GM18511 (cell line): ENCODE measurements at regions not wholly inside any gene's neighbourhood (a gene's known extent, or its start where the extent isn't known, plus 50 kb on each side); places are given as distances from the start of the nearest gene placed in this dataset.
"Not testable (repeated sequence)": the region's sequence is repeated elsewhere in the genome, so short reads cannot be mapped to it uniquely, and the experiment has no call there.

Source experiments
- ATAC-seq: cut with Tn5 transposase; IDR thresholded peaks from one replicate; pipeline ENCODE4 v1.9.1; 2021; ENCODE audit warnings: mild to moderate bottlenecking, moderate library complexity; ENCODE audit not compliant: unreplicated experiment

DNA sequence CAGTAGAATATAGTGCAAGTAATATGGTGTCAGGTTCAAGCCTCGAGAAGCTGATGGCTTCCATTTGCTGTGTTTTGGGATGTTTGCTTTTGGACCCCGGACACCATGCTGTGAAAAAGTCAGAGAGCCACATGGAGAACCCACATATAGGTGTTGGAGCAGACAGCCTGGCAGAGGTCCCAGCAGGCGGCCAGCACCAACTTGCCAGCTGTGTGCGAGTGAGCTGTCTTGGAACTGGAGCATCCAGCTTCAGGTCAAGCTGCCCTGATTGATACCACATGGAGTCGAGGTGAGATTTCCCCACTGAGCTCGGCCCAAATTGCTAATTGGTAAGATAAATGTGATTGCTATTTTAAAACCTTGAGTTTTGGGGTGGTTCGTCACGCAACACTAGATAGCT is 185.7 kb upstream of the TBL1XR1 start:
- ATAC-seq = no peak

DNA sequence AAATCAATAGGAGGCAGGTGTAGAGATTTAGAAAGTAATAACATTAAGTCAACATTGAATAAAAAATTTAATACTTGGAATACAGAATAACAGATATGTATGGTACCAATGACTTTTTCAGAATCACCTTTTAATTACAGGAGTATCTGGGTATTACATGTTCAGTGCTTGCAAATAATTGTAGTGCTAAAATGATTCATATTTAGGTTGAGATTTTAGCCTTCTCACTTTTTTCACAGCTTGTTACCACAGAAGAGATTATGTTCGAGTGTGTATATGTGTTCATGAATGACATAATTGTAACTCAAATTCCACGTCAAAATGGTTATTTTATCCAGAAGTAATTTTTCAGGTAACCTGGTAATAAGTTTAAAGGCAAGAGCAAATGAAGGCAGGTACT is 187.9 kb upstream of the TBL1XR1 start:
- no peak for ATAC-seq

DNA sequence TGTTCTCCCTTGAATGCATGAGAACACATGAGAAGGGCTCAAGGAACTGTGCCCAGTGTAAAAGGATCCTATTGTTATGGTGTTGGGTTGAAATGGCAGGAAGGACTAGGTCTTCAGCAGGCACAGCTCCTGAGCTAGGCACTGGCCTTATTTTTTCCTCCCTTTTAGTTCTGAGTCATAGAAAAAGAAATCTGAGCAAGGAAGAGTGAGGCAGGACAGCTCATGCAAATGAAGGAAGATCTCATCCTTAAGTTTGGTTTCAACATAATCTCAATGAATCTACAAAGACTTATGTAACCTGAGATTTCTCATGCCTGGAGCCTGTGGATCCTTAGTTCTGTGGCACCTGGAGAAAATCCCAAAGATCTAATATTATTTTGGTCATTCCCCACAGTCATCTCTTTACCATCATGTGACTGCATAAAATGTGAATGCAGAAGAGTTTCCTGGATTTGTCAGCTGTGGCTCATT is 188.6 kb upstream of the TBL1XR1 start:
- ATAC-seq = no peak

DNA sequence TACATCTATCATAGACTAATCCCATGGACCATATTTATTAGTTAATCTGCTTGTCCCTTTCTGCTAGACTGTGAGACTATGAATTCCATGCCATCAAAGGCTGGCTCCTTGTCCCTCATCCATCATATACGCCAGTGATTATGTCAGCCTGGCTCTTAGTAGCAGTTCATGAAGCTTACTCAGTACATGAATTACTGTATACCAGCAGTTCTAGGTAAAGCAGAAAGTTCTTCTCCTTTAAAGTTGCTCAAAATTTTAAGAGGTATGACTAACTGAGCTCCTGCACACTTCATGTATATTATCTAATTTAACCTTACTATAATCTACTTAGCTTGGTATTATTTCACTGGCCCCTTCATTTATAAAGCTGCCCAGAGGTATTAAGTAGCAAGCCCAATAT is 190.9 kb upstream of the TBL1XR1 start:
- no peak for ATAC-seq

DNA sequence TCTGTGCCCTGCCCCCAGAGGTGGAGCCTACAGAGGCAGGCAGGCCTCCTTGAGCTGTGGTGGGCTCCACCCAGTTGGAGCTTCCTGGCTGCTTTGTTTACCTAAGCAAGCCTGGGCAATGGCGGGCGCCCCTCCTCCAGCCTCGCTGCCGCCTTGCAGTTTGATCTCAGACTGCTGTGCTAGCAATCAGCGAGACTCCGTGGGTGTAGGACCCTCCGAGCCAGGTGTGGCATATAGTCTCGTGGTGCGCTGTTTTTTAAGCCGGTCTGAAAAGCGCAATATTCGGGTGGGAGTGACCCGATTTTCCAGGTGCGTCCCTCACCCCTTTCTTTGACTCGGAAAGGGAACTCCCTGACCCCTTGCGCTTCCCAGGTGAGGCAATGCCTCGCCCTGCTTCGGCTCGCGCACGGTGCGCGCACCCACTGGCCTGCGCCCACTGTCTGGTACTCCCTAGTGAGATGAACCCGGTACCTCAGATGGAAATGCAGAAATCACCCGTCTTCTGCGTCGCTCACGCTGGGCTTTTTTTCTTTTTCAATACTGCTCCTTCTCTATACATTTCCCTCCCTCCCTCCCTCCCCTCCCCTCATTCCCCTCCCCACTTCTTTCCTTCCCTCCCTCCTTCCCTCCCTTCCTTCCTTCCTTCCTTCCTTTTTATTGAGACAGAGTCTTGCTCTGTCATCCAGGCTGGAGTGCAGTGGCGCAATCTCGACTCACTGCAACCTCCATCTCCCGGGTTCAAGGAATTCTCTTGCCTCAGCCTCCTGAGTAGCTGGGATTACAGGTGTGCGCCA is 197.1 kb upstream of the TBL1XR1 start:
- ATAC-seq = not testable (repeated sequence)

DNA sequence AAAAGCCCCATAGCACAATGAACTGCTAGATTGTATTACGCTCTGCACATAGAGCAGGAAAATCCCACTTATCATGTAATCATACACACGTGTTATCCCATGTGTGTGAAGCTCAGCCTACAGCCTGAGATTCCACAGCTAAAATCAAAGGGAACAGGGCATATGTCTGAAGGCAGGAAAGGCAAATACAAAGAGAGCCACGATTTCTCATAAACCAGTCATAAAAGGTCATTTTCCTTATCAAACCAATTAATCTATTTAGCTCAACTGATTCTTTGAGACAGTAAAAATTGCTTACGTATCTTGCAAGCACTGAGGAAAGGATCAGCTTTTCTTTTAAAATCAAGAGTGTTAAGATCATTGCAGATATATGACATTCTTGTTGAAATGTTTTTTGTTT is 199.5 kb upstream of the TBL1XR1 start:
- no peak for ATAC-seq

DNA sequence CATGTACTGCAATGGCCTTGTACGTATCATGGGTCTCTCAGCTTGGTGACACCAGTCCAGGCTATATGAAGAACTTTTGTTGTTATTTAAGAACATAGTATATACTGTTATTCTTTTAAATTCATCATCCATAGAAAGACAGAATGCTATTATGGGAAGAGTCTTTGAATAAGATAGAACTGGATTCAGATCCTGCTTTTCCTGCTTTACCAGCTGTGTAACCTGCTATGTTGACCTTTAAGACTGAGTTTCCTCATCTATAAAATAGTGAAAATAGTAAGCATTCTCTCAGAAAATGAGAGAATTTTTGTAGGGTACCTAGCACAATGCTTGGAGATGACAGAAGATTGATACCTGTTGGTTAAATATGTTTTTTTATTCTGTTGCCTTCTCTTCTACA is 204.1 kb upstream of the TBL1XR1 start:
- ATAC-seq = no peak

DNA sequence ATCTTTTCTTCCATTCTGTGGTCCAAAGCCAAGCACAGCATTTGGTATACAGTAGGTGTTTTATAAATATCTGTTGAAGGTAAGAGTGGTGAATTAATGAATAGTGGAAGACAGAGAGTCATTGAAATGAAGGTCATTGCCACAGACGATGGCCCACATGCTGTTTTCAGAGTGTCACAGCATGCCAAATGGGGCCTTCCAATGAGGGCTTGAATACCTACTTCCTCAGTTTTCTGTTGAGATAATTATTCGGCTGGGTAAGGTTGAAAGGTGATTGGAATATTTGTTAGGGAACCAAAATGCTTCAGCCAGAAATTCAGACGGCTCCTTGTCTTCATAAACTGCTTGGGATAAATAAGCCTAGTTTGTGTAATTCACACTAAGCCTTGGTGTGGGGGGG is 205.3 kb upstream of the TBL1XR1 start:
- no peak for ATAC-seq

DNA sequence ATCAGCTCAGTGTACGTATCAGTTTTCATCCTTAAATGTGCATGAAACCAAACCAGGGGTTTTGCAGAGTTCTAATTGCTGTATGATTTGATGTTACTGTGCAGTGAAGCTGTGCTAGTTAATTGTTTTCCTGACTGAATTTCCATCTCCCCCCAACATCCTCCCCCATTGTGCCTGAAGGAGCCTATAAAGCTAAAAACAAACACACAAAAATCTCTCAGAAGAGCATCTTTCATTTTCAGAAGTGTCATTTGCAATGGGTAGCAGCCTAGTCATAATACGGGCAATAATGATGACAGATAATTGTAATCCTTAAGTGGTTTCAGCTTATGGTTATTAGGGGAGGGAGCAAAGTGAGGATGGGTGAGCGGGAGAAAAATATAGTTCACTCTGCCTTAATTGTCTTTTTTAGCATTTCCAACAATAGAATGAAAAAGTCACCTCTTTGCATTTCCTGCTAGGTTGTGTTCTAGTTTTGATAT is 207.9 kb upstream of the TBL1XR1 start:
- ATAC-seq = no peak

DNA sequence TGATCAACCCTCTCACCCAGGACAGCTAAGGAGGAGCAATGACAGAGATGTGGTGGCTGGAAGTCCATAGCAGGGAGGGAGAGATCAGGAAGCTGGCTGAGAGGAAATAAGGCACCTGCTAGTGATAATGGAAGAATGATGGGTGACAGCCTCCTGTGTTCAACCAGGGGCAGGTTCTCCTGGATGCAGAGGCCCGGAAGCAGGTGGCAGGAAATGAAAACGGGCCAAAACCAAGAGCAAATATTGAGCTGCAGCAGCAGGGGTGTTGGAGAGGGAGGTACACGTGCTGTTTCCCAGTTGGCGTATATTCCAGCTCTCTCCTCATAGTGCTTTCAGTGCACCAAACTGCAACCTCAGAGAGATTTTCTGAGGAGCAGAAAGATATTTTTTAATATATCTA is 213.4 kb upstream of the TBL1XR1 start:
- ATAC-seq = no peak

DNA sequence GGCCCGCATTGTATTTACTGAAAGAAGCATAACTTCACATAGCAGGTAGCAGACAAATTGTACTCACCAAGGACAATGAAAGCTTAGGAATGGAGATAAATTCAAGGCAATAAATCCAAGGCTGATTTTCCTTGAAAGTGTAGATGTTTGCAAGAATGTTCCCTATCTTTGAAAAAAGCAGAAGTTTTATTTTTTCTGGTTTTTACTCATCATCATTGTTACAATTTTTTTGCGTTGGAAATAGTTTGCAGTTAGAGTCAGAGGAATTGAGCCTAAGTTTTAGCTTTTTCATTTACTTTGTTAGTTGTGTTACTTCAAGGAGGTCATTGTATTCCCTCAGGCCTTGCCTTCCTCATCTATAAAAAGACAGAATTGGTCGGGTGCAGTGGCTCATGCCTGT is 213.9 kb upstream of the TBL1XR1 start:
- no peak for ATAC-seq

DNA sequence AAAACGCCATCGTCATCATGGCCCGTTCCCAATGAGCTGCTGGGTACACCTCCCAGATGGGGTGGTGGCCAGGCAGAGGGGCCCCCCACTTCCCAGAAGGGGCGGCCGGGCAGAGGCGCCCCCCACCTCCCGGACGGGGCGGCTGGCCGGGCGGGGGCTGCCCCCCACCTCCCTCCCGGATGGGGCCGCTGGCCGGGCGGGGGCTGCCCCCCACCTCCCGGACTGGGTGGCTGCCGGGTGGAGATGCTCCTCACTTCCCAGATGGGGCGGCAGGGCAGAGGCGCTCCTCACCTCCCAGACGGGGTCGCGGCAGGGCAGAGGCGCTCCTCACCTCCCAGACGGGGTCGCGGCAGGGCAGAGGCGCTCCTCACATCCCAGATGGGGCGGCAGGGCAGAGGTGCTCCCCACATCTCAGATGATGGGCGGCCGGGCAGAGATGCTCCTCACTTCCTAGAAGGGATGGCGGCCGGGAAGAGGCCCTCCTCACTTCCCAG is 215.4 kb upstream of the TBL1XR1 start:
- not testable (repeated sequence) for ATAC-seq

DNA sequence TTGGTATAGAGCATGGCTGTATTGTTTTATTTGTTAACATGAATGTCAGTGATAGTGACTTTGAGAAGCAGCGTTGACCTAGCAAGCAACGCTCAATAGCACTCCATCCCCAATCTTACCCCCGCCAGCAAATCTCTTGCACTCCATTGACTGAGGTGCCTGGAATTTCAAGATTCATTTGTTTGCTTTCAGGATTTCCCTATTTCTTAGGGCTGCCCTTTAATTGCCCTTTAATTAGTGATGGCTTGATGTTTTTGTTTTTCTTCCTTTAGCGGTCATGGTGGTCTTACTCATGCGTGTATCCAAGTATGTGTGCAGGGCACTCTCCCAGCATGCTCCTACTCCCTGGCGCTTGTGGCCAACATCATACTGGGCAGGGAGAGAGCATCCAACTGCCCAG is 216.8 kb upstream of the TBL1XR1 start:
- no peak for ATAC-seq

DNA sequence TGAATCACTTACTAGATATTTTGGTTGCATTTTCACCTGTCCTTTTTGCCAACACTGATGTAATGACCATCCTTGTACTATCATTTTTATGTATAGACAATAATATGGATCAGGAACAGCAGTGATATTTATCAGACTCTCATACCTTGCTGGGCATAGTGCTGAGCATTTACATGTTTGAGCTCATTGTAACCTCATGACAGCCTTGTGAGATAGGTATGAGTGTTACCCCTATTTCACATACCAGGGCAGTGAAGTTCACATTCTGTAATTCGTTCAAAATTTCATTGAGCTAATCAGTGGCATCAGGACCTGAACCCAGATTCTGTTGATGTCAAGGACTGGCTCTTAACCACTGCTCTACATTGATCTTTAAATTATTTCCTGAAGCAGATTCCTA is 221.5 kb upstream of the TBL1XR1 start:
- no peak for ATAC-seq

DNA sequence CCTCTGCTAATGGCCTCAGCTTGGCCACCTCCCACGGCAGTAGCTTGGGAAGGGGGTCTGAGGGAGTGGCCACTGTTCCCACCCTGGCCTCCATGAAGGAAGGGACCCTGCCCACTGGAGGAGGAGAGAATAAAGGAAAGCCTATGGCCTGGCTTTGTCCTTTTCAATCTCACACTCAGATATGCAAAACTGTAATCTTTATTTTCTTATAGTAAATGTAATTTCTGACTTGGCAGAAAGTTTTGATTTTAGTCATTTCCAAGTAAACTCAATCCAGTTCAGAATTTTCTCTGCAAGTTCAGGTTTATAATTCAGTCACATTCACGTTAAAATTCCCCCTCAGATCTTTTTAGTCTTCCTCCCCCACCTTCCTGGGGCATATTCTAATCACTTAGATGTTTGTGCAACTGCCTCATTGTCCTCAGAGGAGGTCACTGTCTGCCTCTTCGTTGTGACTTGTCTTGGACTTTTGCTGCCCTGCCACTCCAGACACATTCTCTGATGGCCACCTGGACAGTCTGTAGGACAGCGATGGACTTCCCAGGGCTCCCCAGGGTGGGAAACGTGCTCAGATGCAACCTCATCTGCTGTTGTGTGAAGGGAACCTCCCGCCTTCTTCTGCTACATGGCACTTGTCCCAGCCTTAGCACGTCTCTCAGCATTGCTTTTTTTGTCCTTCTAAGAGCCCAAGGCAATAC is 222.8 kb upstream of the TBL1XR1 start:
- peak; percentile 73 for ATAC-seq

DNA sequence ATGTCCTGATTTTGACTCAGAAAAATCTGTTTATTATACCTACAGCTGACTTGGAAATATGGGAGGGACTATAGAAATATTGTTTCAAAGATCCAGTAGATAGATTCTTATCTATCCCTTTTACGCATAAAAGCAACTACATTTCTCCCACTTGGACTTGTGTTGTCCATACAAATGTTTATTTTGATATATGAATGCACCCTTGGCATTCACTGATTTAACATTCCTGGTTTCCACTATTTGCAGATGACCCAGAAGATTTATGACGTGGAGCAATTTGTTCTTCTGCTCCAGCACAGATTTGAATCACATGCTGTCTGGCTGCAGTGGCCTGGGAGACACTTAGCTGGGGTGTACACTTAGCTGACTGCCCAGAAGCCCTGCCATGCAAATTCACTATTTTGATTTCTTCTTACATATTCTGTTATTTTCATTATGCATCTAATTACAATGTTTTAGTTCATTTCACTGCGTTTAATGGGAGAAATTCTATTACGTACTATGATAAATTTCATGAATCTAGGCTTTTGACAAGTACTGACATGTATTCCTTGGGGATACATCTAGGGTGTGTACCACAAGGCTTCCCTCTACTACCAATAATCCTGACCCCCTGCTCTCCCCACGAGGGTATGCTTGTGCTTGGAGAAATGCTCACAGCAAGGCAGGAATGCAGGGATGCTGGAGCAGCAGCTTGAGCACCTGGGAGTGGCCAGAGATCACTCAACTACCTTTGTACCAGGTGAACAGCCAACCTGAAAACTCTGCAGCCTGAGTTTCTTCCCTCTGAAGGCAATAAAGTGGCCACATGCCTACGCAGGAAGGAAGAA is 223.6 kb upstream of the TBL1XR1 start:
- ATAC-seq = no peak

DNA sequence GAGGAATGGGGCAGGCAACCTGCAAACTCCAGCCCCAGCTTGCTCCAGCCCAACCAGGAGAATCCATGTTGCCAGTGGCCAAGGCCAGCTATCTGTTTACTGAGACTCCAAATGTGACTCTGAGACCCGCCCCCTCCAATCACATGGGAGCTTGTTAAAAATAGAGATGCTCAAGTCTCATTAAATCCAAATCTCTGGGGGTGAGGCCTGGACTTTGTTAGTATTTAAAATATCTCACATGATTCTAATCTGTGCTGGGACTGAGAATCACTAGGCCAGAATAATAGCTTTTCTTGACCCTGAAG is 224.2 kb upstream of the TBL1XR1 start:
- no peak for ATAC-seq

DNA sequence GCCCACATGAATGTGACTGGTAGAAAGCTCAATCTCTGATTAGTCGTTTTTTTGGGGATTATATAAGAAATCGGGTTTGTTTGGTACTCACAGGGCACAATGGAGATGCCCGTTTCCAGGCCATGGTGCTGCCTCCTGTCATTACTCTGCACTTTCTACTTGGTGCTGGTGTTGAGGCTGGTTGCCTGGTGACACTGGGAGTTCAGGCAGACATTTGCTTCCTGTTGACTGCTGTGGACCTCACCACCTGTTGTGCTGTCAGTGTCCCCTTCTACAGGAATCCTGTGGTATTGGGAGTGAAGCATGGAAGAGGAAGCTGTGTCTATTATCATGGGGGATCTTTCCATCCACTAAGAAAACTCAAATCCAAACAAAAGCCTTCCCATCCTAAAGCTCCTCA is 227.2 kb upstream of the TBL1XR1 start:
- no peak for ATAC-seq

DNA sequence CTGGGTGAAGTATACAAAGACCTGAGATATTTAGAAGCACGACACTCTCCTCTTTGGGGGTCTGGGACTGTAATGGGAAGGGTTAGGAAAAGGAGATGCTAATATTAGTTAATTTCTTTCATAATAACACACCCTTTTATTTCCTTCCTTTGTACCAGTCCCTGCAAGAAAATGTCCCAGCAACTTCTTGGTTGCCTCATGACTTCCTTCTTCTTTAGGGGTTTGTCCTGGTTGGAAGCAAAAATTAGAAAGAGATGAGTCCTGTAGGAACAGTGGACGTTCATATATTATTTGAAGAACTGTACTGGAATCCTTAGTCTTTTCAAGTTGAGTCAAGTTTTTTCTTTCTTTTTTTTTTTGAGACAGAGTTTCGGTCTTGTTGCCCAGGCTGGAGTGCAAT is 227.8 kb upstream of the TBL1XR1 start:
- ATAC-seq = no peak

DNA sequence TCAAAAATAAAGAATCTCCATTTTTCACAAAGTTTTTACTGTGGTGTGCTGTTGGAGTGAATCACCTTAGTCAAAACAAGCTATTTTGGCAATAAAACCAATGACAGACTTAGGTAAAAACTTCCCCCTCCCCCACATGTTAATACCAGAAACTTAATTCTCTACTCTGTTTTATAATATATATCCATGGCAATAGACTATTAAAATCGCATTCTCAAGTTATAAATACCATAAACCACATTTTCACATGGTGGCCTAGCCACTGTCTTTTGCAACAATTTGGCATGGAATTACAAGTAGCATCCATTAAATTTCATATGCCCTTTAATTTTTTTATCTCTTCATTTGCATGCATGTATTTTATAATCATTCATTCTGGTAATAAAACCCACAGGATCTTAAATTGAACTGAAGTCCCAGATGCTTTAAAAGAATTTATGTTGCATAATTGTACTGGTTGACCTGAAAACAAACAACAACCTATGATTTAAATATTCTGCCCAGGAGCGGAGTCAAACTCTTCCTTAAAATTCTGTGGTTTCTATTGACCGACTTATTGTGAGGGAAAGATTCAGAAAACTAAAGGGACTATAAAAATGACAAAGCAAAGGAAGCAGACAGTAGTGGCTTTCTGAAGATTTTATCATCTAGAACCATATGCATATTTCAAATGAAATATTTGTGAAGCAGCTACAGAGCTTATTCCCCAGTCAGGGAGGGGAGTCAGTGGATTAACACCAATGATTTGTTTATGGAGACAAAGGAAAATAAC is 229.0 kb upstream of the TBL1XR1 start:
- ATAC-seq = no peak
